Skeletal muscle cell (primary cell): ENCODE measurements at regions not wholly inside any gene's neighbourhood (a gene's known extent, or its start where the extent isn't known, plus 50 kb on each side); places are given as distances from the start of the nearest gene placed in this dataset.

Source experiments
- DNase-seq: peaks from one replicate; pipeline ENCODE4 v3.0.0-alpha.2; 2010; ENCODE audit warnings: low read depth
- H3K4me3 ChIP-seq: 2 replicates; pipeline ENCODE4 v1.5.1; 2011; ENCODE audit warnings: low read depth, mild to moderate bottlenecking, control low read depth, low read length, moderate library complexity

- DNase-seq: no peak
- H3K4me3 ChIP-seq: no peak overlapping the region
Measured at GRCh38 chr16:79697562-79698112, 97.1 kb upstream of the MAF start.

DNA sequence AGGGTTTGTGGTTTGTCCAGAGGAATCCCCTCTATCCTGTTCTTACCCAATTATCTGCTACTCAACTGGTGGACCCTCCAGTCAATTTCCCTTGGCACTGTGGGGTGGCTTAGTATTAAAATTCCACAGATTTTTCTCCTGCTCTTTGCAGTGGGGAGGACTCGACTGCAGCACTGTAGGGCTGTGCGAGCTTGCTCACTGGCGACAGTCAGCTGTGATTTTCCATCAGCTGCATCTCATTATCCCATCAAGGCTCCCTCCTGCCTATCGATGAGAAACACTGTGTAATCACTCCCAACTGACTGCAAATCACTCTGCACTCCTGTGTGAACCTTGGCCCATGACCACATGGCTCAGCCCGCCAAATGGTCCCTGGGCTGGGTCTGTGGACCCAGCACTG is 90.5 kb upstream of the MAF start:
- H3K4me3 ChIP-seq: no peak overlapping the region
- DNase-seq: no peak

- no peak for DNase-seq
Measured at GRCh38 chr16:79690159-79690558, 89.6 kb upstream of the MAF start.

DNA sequence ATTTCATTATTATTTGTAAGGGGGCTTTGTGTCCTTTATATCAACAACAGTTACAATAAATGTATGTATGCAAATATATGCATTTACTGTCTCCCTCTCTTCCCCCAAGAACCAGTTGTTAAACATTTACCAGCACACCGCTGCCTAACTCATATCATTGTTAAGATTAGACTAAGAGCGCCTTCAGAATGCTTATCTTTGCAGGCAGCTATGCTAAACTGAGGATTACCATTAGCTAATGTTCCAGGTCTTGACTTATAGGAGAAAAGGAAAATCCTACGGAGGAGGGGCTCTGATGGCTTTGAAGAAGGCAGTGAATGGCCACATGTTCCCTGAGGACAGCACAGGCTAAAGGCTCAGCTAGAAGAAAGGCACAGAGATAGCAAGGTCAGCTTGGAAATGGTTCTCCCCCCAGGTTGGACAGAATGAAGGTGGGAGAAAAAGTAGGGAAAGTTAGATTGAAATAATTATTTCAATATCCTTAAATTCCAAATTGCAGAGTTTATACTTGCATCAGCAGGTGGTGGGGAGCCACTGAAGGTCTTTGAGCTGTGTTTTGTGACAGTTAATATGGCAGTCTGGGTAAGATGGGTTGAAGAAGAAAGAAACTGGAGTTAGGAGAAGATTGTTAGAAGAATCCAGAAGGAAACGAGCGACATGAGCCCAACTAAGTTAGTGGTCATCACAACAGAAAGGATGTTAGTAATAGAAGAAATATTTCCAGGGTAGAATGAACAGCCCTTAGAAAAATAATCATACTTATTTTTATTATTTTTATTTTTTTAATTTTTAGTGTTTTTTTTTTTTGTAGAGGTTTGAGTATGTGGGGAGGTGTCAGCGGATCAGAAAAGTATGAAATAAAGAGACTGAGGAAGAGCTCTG is 87.0 kb upstream of the MAF start:
- no peak overlapping the region for H3K4me3 ChIP-seq
- no peak for DNase-seq

More at GRCh38 chr16:79690159-79690558, 89.6 kb upstream of the MAF start:
- H3K4me3 ChIP-seq: no peak overlapping the region

GRCh38 chr16:79685871-79686270 is 85.3 kb upstream of the MAF start:
- DNase-seq: no peak
- no peak overlapping the region for H3K4me3 ChIP-seq

DNA sequence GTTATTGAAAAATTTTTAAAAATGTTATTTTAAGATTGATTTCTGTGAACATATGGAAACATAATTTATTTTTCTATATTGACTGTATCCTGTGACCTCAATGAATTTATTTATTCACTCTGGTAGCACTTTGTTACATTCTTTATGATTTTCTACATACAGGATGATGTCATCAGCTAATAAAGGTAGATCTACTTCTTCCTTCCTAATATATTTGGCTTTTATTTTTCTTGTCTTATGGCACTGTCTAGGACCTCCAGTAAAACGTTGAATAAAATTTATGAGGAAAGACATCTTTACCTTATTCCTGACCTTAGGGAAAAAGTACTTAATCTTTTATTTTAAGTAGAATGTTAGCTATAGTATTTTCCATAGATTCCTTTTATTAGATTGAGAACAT is 78.8 kb upstream of the MAF start:
- no peak for DNase-seq
- H3K4me3 ChIP-seq: no peak overlapping the region

- peak; percentile 21 for DNase-seq
- no peak overlapping the region for H3K4me3 ChIP-seq
Measured at GRCh38 chr16:79677799-79678530, 77.4 kb upstream of the MAF start.

GRCh38 chr16:79673635-79674034 is 73.1 kb upstream of the MAF start:
- no peak for DNase-seq
- H3K4me3 ChIP-seq: no peak overlapping the region

GRCh38 chr16:79672524-79672923 is 72.0 kb upstream of the MAF start:
- H3K4me3 ChIP-seq: no peak overlapping the region
- DNase-seq: peak; percentile 8

DNA sequence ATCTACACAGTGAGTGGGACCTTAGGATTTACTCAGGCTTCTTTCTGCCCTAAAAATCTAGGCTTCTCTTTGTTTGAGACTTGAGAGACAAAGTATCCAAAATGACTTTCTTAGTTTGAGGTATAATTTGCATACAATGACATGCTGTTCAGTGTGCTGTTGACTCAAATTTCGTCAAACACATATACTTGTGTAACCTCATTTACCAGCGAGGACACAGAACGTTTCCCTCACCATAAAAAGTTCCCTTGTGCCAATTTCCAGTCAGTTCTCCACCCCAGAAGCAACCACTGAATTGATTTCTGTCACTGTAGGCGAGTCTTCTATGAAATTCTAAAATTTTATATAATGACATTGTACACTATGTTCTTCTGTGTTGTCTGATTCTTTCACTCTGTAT is 68.0 kb upstream of the MAF start:
- no peak for DNase-seq

DNA sequence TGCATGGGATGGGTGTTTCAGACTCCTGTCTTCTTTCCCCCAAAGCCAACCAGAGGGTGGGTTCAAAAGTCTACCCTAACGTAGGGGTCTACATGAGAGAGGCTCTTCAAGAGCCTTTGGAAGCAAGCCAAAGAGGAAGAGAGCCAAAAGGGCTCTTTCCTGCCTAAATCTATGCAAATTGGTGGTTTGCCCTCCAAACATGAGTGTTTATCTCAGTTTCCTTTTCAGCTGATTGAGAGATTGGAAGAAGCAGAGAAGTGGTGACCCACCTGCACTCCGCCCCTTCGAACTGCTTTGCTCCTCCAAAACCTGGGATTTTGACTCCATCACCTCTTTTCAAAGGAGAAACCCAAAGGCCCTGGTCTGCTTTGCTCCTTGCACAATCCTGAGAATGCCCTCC is 65.4 kb upstream of the MAF start:
- no peak for DNase-seq
- H3K4me3 ChIP-seq: no peak overlapping the region

More for the DNA sequence above, 68.0 kb upstream of the MAF start:
- no peak overlapping the region for H3K4me3 ChIP-seq

DNA sequence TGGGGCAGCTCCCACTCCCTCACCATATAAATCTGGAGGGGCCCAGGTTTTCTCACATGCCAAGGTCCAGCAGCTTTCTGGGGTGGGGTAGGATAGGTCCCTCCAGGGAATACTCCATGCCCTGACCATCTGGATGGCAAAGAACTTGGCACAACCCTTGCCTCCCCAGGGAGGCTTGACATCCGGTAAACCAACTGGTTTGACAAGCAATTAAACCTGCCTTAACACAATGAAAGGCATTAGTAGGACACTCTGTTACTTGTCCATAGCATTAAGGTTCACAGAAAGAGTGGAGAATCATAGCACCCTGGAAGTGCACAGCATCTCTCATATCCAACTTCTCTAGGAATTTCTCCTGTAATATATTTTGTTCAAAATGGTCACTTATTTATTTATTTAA is 63.9 kb upstream of the MAF start:
- H3K4me3 ChIP-seq: no peak overlapping the region
- no peak for DNase-seq

- DNase-seq: no peak
Measured at GRCh38 chr16:79662669-79663313, 62.3 kb upstream of the MAF start.

DNA sequence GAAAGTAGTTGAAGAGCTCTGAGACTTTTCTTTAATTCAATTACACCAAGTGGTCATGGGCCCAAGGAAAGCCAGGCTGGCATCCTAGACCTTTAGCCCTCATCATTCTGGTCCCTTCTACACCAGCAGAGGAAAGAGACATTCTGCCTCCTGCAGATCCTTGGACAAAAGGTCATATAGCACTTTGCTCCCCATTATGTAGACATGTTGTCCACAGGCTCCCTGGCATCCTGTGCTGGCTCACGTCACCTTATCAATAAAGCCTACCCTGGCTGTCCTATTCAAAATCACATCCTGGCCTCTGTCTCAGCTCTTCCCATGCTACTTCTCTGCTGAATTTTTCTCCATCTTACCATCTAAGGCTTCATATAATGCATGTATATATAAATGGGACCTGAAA is 61.6 kb upstream of the MAF start:
- no peak overlapping the region for H3K4me3 ChIP-seq
- DNase-seq: no peak

More at GRCh38 chr16:79662669-79663313, 62.3 kb upstream of the MAF start:
- no peak overlapping the region for H3K4me3 ChIP-seq

- DNase-seq: no peak
- no peak overlapping the region for H3K4me3 ChIP-seq
Measured at GRCh38 chr16:79661578-79661977, 61.0 kb upstream of the MAF start.

- no peak overlapping the region for H3K4me3 ChIP-seq
- DNase-seq: no peak
Measured at GRCh38 chr16:79659344-79659743, 58.8 kb upstream of the MAF start.

- H3K4me3 ChIP-seq: no peak overlapping the region
- peak; percentile 47 for DNase-seq
Measured at GRCh38 chr16:79658301-79659033, 57.9 kb upstream of the MAF start.

GRCh38 chr16:79656553-79657115 is 56.1 kb upstream of the MAF start:
- no peak for DNase-seq
- H3K4me3 ChIP-seq: no peak overlapping the region

DNA sequence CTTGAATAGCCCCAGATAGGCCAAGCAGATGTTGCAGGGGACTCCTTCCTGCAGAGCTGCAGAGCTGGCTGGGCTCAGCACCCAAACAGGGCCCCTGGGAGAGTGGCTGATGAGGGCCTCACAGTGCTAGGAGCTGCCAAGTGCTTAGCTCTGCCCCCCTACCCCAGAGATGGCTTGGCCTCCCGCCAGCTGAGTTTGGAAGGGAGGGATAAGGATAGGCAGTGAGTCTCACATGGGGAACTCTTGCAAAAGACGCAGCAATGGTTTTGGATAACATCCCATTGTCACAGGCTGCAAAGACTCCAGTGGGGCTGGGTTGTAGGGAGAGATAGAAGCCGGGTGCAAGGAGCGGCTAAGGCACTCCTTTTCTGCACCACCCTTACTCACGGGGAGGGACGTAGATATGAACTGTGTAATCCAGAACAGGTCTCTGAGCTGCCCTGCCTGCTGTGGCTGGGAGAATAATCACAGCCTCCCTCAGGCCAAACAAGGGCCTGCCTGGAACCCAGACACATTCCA is 52.9 kb upstream of the MAF start:
- H3K4me3 ChIP-seq: no peak overlapping the region
- no peak for DNase-seq
